CD4-positive, alpha-beta T cell treated with Interleukin-4 for 4 hours (primary cell): ENCODE measurements at regions not wholly inside any gene's neighbourhood (a gene's known extent, or its start where the extent isn't known, plus 50 kb on each side); places are given as distances from the start of the nearest gene placed in this dataset.

ENCODE experiments used
- DNase-seq: peaks from one replicate; pipeline ENCODE4 v3.0.0-alpha.2; 2020

DNA sequence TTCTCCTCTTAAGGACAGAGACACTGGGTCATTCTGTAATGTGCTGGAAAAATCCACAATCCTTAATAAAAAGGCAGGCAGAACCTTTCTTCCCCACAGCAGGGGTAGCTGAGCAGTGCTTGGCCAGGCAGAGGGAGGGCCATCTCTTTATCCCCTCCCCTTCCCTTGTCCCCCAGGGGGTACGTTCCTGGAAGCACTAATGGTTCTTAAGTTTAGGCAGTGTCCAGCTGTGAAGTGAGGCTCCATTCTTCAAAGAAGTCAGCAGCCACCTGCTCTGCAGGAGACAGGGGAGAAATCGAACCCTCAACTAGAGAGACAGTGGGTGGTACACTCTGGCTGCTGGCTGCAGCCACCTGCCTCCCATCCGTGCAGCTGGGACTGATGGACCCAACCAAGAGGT, 533.9 kb upstream of the CDH11 start:
- DNase-seq = no peak

DNA sequence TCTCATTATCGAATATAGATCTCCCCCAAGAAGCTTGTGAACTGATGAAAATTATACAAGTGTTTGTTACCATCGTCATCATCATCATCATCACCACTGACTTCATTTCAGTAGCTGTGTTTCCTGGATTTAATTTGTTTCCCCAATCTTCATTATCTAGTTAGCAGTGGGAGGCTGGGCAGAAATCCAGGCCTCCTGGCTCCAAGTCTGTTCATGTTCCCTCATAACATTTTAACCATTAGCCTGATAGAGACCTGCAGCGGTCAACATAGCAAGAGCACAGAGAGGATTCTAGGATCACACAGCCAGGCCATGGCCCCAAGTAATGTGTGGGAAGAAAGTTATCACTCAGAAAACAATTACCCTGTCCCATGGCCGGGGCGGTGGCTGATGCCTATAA, 526.2 kb upstream of the CDH11 start:
- DNase-seq = no peak

DNA sequence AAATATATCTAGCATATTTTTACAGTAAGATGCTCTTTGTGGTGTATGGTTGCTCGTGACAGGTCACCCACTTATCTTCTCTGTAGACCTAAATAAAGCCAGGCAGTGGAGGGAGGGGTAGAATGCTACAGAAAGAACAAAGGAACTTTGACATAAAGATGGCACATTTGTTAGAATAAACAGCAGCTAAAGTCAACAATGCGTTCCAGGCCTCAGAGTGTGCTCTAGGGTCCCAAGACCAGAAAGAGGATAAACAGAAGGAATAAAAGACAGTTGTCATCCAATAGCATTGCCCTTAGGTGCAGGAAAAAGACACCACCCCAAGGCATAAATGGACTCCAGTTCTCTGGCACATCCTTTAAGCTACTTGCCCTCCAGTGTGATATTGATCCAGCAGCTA, 523.0 kb upstream of the CDH11 start:
- DNase-seq = no peak

DNA sequence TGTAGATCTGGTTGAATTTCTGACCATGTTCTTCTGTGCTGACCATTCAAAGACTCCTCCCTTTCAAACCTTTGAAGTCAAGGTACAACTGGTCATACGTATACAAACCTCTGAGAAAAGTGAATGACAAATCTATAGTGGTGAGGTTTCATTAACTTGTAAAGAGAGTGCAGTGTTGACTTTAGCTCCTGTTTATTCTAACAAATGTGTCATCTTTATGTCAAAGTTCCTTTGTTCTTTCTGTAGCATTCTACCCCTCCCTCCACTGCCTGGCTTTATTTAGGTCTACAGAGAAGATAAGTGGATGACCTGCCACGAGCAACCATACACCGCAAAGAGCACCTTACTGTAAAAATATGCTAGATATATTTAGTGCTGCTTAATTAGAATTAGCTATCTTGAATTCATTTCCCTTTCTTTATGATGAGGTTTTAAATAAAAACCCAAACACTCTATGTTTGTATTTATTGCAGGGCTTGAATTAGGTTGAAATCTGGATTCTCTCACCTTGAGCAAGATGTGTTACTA, 520.0 kb upstream of the CDH11 start:
- DNase-seq = no peak

DNA sequence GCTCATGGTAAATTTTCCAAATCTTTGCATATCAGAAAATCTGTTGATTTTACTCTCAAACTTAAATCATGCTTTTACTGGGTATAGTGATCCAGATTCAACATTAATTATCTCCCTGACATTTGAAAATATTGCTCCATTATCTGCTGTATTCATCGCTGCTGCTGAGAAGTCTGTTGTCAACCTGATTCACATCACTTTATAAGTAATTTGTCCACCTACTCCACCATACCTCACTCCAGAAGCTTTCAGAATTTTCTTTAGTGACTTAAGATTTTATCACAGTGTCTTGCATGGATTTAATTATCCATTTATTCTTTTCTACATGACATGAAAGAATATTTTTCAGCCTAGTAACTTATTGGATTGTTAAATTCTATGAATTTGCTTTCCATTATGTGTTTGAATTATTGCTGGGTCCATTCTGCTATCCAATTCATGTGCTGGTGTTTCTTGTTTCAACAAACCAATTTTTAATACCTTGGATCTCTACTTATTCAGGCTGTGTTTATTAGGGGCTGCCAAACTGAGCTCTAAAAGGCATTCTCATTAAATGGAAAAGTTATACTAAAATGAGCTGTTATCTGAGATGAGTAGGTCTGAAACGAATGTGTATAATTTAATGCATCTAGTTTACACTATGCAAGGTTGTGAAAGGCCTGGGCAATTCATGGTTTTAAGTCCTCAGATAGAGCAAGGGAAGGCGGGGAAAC, 519.3 kb upstream of the CDH11 start:
- DNase-seq = no peak

DNA sequence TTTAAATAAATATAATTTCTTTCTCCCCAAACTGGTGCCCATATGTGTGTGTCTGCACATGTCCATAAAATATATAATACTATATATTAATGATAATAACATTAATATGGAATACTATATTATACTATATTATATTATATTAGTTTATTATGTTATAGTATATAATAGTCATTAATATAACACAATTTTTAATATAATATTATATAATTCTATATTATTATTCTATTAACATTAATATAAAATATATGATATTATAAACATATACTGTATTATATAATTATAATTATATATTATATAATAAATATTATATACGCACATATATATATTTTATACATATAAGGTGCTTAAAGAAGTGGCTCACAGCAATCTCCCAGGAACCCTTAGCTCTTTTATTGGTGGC, 513.0 kb upstream of the CDH11 start:
- no peak for DNase-seq

DNA sequence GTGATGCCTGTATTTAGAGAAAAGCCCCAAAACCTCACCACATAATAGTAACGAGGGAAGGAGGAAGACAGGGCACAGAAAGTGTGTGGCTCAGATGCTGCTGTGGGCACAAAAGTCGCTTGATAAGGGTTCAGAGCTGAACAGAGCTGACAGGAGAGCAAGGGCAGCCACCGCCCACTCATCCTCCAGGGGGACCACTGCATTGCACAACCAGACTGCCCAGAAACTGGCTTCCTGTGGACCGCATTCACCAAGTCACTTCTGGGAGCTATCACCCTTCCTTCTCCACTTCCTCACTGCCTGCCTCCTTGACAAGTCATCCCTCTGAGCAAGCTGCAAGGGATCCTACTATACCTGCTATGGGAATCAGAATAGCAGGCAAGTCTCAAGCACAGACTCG, 512.4 kb upstream of the CDH11 start:
- no peak for DNase-seq

DNA sequence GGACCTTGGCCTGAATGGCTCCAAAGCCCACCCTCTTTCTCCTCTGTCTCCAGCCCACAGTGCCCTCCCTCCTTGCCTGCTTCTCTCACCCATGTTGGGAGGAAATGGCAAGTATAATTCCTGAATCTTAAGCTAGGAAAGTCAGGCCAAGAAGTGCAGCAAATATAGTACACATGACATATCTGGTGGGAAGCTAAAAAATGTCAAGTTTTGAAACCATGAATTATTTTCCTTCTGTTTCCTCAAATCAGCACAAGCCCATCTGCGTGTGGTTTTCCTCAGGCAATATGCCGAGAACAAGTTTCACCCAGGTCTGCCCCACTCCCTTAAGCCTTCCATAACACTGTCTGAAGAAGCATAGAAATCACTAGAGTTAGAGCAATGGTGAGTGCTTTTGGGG, 502.8 kb upstream of the CDH11 start:
- no peak for DNase-seq

DNA sequence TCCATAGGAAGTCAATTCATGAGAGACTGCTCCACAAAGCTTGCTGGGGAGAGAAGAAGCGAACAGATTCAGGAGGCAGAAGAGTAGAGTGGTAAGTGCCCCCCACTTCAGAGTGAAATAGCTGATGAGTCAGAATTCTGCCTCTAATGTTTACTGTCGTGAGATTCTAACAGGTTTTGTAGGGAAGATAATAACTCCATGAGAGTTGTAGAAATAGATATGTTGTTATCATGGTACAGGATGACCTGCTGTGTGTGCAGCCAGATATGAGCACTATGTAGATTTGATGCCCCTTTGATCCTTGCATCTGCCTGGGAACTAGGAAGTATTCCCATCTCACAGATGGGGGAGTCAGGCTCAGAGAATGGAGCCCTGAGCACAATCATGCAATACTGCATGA, 502.4 kb upstream of the CDH11 start:
- no peak for DNase-seq

DNA sequence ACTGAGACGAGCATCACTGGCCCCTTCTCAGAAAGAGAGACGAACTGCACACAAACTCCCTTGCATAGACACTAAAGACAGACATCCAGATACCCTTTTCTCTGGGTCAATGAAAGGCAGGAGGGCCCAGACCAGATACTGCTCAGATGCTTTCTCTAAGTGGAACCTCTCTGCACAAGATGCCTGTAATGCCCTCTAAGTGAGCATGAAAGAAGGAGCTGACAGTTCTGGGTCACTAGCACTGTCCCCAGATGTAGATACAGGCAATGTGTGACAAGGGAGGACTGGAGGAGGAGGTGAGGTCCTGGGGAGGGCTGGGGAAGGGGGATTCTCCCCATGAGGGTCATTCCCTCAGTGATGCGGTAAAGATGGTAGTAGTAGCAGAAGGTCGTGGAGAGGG, 501.0 kb upstream of the CDH11 start:
- DNase-seq = no peak

DNA sequence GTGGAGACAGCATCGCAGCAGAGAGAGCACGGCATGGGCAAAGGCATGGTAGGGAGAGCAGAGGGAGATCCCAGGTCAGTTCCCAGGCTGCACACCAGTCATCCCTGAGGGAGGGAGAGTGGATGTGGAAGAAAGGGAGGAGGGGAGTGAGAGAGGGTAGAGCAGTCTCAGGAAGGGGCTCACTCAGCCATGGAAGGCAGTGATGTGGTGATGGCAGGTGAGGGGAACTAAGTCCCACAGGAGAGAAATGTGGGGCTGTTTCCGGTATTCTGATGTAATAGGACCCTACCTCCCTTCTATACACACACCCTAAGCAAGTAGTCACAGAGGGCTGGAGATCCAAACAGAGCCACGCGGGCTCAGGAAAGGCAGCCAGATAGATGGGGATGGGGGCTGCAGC, 500.3 kb upstream of the CDH11 start:
- no peak for DNase-seq

DNA sequence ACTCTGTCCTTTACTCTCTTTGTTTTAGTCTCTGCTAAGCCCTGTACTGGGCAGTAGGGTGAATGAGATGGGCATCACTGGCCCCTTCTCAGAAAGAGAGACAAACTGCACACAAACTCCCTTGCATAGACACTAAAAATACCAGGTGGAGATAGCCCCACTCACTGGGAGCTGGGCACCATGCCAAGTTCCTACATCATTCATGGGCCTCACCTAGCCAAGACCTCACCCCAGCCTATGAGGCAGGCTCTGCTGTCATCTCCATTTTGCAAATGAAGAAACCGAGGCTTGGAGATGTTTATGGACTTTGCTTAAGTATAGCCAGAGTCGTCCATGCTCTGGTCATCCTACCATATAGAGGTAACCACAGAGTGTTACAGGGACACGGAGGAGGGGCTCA, 499.8 kb upstream of the CDH11 start:
- DNase-seq = no peak

DNA sequence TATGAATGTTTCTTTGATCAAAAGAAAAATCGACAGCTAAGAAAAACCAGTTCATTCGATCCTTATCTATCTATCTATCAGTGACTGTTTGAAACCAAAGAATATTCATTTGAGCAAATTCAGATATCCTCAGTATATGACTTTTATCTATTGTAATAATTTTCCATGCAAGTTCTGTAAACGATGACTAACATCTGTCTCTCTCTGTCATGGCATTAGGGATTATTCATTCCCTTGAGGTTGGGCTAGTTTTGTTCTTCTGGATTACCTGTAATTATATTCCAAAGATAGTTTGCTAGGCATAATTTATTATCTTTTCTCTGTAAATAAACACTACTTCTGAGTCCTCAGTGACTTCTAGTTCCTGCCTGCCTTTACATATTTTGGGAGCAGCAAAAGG, 497.7 kb upstream of the CDH11 start:
- DNase-seq = no peak

DNA sequence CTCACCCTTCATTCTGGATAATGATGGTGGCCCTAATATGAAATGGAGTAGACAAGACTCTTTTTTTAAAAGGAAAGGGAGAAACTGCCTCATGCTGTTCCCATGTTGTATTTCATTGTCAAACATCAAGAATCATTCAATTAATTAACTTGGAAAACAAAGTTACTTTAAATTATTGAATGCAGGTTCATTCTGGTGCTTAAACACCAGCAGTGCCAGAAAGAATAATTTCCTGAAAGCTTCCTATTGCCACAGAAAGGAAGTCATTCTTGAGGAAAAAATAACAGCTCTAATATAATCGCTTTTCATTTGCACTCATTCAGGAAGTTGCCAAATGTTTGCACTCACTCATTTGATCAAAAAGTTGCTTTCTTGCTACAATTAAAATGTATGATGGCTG, 497.1 kb upstream of the CDH11 start:
- DNase-seq = no peak

DNA sequence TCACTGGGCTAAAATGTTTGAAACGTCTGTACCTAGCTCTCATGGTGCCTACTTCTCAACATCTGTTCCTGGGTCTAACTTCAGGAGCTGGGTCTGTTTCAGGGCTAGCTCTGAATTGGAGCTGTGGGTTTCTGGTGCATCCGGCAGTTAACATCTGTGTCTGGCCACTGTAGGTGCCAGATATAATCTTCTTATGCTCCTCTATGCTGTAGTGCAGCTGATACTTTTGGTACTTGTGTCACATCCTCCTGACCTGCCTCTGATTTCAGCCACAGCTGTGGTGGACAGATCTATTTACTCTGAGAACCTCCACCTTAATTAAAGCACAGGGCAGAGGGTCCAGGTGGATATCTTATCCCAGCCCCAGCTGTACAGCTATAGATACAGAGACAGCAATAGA, 496.5 kb upstream of the CDH11 start:
- DNase-seq = no peak

DNA sequence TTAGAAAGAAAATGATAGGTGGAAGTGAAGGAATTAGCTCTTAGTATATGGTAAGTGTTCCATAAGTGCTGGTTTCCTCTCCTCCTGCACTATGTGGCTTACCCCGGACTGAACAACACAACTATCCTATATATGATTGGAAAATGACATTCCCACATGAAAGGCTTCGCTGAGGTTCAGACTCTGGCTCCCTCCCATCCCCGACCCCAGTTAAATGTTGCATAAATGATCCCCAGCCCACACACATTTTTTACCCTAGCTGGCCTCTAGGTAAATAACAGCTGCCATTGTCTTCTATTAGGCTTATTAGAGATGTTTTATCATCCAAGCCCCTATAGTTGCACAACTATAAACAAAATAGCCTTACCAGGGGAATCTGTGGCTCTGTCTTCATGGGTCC, 495.6 kb upstream of the CDH11 start:
- no peak for DNase-seq

DNA sequence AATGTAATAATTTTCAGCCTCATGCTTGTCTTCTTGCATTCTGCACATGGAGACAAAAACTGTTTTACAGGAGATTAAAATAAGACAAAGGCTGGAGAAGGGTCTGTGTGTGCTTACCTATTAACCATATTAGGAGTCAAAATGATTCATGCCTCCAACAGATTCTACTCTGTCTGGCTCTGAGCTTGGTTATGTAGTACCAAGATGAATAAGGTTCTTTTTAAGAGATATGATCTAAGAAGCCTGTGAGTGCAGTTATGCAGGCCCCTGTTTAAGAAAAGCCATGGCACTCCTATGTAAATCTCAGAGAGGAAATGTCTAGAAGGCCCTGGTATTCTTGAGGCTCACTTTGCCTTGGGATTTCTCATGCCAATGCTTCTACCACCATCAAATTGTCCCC, 486.6 kb upstream of the CDH11 start:
- no peak for DNase-seq

DNA sequence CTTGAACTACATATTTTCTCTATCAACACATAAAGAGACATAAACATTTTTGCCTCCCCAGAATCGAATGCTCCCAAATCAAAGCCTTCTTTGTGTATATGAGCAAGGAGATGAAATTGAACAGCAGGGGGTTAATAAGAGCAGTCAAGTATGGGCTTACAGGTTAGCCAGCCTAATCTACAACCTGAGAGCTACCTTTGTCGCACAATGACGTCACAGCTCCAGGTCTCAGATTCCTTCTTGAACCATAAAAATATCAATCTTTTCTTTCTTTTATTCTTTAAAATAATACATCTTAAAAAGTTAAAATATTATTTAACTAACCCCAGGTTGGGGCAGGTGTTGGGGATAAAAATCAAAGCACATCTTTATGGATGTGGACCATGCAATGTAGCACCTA, 482.9 kb upstream of the CDH11 start:
- DNase-seq = no peak

DNA sequence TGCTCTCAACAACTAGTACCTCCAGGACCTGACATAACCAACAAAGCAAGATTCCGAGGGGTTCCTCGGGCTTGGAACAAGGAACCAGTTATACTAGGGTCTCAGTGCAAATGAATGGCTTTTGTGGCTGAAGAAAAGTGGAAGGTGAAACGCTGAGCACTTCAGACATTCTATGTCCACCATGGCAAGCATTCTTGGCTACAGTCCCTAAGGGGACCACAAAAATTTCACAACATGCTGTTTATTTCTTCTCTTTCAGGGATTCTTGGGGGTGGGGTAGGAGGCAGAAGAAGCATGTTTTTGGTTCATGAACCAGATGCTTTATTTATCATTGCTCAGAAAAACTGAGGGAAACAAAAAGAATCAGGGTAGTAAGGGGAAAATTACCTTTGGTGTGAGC, 479.9 kb upstream of the CDH11 start:
- no peak for DNase-seq

DNA sequence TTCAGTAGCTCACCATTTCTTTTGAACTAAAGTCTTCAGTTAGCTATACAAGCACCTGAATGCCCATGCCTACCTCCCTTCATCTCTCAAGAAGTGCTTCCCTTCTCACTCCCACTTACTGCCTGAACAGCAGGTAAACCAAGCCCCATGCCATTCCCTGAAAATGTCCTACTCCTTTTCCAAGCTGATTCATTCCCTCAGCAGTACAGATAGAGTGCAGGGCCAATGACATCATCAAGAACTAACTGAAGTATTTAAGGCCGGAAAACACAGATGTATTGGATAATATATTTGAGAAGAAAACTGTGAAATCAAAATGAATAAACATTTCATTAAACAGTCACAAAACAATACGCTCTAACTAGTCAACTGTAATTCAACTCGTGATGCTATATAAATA, 478.8 kb upstream of the CDH11 start:
- no peak for DNase-seq

DNA sequence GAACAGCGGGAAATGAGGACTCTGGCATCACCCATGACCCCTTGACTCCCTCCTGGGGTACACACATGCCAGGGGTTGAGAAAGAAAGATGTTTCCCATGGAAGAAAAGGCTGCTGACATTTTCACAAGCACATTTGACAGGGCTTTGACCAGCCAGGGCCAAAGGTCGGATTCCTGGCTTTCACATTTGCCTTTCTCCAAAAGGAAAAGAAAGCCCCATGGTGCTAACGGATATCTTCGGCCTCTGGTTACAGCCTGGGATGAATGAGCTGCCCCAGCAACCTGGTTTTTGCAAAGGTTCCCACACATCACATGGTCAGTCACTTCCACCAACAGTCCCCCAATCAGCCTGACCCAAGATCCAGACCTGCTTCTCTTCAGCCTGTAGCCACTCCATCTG, 478.2 kb upstream of the CDH11 start:
- DNase-seq = no peak

DNA sequence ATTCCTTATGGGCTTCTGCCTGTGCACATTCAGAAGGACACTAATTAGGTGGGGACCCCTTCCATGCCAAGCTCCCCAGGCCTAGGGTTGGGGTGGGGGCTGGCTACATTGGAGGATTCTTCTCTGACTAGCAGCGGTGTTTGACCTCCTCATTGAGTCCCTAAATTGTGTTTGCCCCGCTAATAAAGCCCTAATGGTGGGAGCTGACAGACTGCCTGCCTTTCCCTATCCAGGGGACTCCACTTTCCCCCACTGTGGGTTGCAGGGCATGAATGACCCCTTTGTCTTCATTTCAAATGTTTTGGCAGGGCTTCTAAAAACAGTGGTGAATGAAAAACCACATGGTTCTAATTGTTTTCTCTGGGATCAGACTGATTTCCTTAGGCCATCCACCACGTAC, 476.8 kb upstream of the CDH11 start:
- DNase-seq = no peak

DNA sequence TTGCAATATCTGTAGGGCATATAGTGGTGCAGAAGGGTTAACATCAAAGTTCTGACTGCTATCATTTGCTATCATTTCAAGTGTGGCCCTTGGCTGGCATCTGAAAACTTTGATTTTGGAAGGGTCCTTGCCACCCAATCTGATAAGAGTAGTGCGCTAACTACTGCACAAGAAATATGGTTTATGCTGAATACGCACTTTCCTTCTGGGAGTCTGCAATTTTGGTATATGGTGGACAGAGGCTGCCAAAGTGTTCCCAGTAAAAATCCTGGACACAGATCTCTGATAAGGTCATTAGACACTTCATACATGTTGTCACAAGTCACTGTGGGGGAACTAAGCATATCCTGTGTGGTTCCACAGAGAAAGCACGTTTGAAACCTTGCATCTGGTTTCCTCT, 461.6 kb upstream of the CDH11 start:
- DNase-seq = no peak

DNA sequence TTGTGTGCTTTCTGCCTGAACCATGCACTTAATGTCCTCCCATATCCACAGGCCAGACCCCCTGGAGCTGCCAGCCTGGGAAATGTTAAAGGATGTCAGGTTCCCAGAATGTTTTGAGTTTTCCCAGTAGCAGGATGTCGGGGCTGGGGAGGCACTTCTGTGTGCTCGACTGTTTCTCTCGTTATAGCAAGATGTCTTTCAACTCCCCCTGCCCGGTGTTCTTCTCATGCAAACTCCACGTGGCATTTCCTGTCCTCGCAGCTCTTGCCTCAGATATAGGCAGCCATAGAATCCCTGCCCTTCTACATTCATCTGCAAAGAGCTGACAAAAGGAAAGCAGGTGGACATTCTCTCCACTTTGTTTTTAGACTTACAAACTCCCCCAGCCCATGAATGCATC, 457.2 kb upstream of the CDH11 start:
- DNase-seq = no peak

DNA sequence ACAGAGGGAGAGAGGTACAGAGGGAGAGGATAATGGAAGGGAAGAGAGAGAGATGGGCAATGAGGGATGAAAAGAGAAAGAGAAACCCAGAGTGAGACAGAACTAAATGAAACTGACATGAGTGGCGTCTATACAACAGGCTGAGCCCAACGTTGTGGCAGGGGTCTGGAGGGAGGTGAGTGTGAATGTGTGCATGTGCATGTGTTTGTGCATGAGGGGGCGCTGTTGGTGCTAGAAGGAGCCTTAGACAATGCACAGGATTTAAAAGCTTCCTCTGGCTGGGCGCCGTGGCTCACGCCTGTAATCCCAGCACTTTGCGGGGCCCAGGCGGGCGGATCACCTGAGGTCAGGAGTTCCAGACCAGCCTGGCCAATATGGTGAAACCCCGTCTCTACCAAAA, 454.8 kb upstream of the CDH11 start:
- DNase-seq = no peak

DNA sequence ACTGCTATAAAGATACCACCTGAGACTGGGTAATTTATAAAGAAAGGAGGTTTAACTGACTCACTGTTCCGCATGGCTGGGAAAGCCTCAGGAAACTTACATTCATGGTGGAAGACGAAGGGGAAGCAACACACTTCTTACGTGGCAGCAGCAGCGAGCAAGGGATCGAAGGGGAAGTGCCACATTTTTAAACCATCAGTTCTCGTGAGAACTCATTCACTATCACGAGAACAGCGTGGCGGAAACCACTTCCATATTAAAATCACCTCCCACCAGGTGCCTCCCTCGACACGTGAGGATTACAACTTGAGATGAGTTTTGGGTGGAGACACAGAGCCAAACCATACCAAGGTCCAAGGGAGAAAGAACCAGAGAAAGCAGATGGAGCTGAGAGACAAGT, 454.3 kb upstream of the CDH11 start:
- no peak for DNase-seq
